GM19324 (cell line): ENCODE measurements at regions not wholly inside any gene's neighbourhood (a gene's known extent, or its start where the extent isn't known, plus 50 kb on each side); places are given as distances from the start of the nearest gene placed in this dataset.

Experiments used
- ATAC-seq: cut with Tn5 transposase; IDR thresholded peaks from one replicate; pipeline ENCODE4 v1.9.1; 2021; ENCODE audit warnings: mild to moderate bottlenecking, moderate library complexity; ENCODE audit not compliant: unreplicated experiment, low FRiP score

- no peak for ATAC-seq
These were observed 170.7 kb upstream of the EEA1 start for GRCh38 chr12:93099792-93100191.

- ATAC-seq: no peak
These were observed 171.5 kb upstream of the EEA1 start for GRCh38 chr12:93100610-93101009.

GRCh38 chr12:93101367-93101766, 172.3 kb upstream of the EEA1 start:
- no peak for ATAC-seq

GRCh38 chr12:93102312-93102711, 173.2 kb upstream of the EEA1 start:
- ATAC-seq: no peak

GRCh38 chr12:93102744-93103143, 173.6 kb upstream of the EEA1 start:
- ATAC-seq: no peak

GRCh38 chr12:93103154-93103553, 174.1 kb upstream of the EEA1 start:
- ATAC-seq: no peak

GRCh38 chr12:93104535-93104934, 175.4 kb upstream of the EEA1 start:
- no peak for ATAC-seq

- ATAC-seq: no peak
These were observed 177.8 kb upstream of the EEA1 start for GRCh38 chr12:93106910-93107309.

- no peak for ATAC-seq
These were observed 178.6 kb upstream of the EEA1 start for GRCh38 chr12:93107514-93108312.

GRCh38 chr12:93108985-93109384, 179.9 kb upstream of the EEA1 start:
- no peak for ATAC-seq

GRCh38 chr12:93109551-93110203, 180.6 kb upstream of the EEA1 start:
- no peak for ATAC-seq

- no peak for ATAC-seq
These were observed 182.7 kb upstream of the EEA1 start for GRCh38 chr12:93111773-93112172.

- no peak for ATAC-seq
These were observed 184.4 kb upstream of the EEA1 start for GRCh38 chr12:93113317-93114006.

GRCh38 chr12:93115198-93115601, 186.1 kb upstream of the EEA1 start:
- no peak for ATAC-seq

- ATAC-seq: no peak
These were observed 186.6 kb upstream of the EEA1 start for GRCh38 chr12:93115646-93116045.

GRCh38 chr12:93116632-93117031, 187.5 kb upstream of the EEA1 start:
- ATAC-seq: no peak

- ATAC-seq: no peak
These were observed 192.8 kb upstream of the EEA1 start for GRCh38 chr12:93121729-93122488.

GRCh38 chr12:93122569-93123091, 193.5 kb upstream of the EEA1 start:
- ATAC-seq: no peak

- no peak for ATAC-seq
These were observed 196.0 kb upstream of the EEA1 start for GRCh38 chr12:93125126-93125525.

GRCh38 chr12:93126069-93126474, 197.0 kb upstream of the EEA1 start:
- no peak for ATAC-seq
